Neural crest cell (in vitro differentiated cells): ENCODE measurements at regions not wholly inside any gene's neighbourhood (a gene's known extent, or its start where the extent isn't known, plus 50 kb on each side); places are given as distances from the start of the nearest gene placed in this dataset.

Experiments used
- DNase-seq: peaks from one replicate; pipeline ENCODE4 v3.0.0; 2021; ENCODE audit warnings: low read depth, mixed read lengths, low spot score
- H3K27ac Mint-ChIP-seq: one replicate; pipeline ENCODE4 v1.8.0; 2021; ENCODE audit warnings: mild to moderate bottlenecking, mixed read lengths; ENCODE audit not compliant: unreplicated experiment
- H3K27me3 Mint-ChIP-seq: 2 replicates; pipeline ENCODE4 v1.8.0; 2021; ENCODE audit warnings: low read depth, mild to moderate bottlenecking, mixed read lengths
- H3K36me3 Mint-ChIP-seq: 2 replicates; pipeline ENCODE4 v1.8.0; 2021; ENCODE audit warnings: low read depth, mild to moderate bottlenecking, mixed read lengths
- H3K4me1 Mint-ChIP-seq: 2 replicates; pipeline ENCODE4 v1.8.0; 2021; ENCODE audit warnings: mixed read lengths
- H3K4me3 Mint-ChIP-seq: one replicate; pipeline ENCODE4 v1.8.0; 2021; ENCODE audit warnings: mild to moderate bottlenecking, mixed read lengths
- H3K9me3 Mint-ChIP-seq: 2 replicates; pipeline ENCODE4 v1.8.0; 2021; ENCODE audit warnings: mixed read lengths
- TF ChIP-seq, protein P1 (sequence below): fragments of 200-600 bp; sonication (generic); conservative IDR thresholded peaks from 2 replicates; pipeline ENCODE4 v1.5.0; 2021; ENCODE audit warnings: antibody characterized with exemption, mild to moderate bottlenecking

DNA sequence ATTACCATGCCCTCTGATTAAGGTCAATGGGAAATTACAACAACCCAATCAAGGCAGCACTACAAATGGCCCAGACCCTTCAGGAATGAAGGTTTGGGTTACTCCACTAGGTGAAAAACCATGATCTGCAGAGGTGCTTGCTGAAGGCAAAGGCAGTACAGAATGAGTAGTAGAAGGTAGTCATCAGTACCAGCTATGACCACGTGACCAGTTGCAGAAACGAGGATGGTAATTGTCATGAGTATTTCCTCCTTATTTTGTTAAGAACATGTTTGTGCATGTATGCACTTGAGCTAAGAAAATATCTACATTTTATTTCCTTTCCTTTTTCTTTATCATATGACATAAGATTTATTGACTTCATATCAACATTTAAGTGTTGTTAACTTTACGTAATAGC lies 607.1 kb downstream of the KCNT2 start:
- H3K9me3 Mint-ChIP-seq = peaks cover 8% of the 10 kb centered on the region
- TF ChIP-seq, protein P1, sequence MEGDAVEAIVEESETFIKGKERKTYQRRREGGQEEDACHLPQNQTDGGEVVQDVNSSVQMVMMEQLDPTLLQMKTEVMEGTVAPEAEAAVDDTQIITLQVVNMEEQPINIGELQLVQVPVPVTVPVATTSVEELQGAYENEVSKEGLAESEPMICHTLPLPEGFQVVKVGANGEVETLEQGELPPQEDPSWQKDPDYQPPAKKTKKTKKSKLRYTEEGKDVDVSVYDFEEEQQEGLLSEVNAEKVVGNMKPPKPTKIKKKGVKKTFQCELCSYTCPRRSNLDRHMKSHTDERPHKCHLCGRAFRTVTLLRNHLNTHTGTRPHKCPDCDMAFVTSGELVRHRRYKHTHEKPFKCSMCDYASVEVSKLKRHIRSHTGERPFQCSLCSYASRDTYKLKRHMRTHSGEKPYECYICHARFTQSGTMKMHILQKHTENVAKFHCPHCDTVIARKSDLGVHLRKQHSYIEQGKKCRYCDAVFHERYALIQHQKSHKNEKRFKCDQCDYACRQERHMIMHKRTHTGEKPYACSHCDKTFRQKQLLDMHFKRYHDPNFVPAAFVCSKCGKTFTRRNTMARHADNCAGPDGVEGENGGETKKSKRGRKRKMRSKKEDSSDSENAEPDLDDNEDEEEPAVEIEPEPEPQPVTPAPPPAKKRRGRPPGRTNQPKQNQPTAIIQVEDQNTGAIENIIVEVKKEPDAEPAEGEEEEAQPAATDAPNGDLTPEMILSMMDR = no peak
- no peak for DNase-seq

DNA sequence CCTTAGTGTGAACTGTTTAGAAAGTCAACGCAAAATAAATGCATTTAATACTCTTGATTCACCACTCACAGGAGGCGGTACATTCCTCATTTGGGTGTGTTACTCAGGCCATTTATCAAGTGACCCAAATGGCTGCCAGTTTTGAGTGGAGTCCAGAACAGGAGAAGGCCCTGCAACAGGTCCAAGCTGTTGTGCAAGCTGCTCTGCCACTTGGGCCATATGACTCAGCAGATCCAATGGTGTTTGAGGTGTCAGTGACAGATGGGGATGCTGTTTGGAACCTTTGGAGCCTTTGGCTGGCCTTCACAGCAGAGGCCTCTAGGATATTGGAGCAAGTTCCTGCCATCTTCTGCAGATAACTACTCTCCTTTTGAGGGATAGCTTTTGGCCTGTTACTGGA lies 609.2 kb downstream of the KCNT2 start:
- no peaks in the 10 kb centered on the region for H3K36me3 Mint-ChIP-seq
- H3K4me3 Mint-ChIP-seq = no peak overlapping the region
- H3K9me3 Mint-ChIP-seq = peaks cover 8% of the 10 kb centered on the region
- H3K27me3 Mint-ChIP-seq = no peaks in the 10 kb centered on the region
- H3K27ac Mint-ChIP-seq = no peak overlapping the region
- TF ChIP-seq, protein P1 = no peak
- DNase-seq = no peak
- H3K4me1 Mint-ChIP-seq = no peaks in the 10 kb centered on the region

More for the DNA sequence above, 607.1 kb downstream of the KCNT2 start:
- Mint-ChIP-seq H3K4me3 (no peak overlapping the region), H3K4me1 (no peaks in the 10 kb centered on the region), H3K36me3 (no peaks in the 10 kb centered on the region), H3K27ac (no peak overlapping the region), H3K27me3 (no peaks in the 10 kb centered on the region)

DNA sequence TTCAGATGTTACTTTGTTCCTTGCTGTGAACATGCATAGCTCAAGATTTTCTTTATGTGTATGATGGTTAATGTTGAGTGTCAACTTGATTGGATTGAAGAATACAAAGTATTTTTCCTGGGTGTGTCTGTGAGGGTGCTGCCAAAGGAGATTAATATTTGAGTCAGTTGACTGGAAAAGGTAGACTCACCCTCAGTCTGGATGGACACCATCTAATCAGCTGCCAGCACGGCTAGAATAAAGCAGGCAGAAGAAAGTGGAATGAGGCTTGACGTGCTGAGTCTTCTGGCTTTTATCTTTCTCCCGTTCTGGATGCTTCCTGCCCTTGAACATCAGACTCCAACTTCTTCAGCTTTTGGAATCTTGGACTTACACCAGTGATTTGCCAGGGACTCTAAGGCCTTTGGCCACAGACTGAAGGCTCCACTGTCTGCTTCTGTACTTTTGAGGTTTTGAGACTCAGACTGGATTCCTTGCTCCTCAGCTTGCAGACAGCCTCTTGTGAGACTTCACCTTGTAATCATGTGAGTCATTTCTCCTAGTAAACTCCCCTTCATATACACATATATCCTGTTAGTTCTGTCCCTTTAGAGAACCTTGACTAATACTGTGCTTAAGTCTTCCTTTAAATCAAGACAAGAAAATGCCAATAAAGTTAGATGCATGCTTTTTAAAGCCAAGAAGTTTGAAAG lies 626.6 kb downstream of the KCNT2 start:
- no peak overlapping the region for H3K27ac Mint-ChIP-seq
- H3K4me3 Mint-ChIP-seq = no peak overlapping the region
- no peaks in the 10 kb centered on the region for H3K4me1 Mint-ChIP-seq
- H3K9me3 Mint-ChIP-seq = no peaks in the 10 kb centered on the region
- no peaks in the 10 kb centered on the region for H3K27me3 Mint-ChIP-seq
- DNase-seq = no peak
- no peaks in the 10 kb centered on the region for H3K36me3 Mint-ChIP-seq
- TF ChIP-seq, protein P1 = no peak

DNA sequence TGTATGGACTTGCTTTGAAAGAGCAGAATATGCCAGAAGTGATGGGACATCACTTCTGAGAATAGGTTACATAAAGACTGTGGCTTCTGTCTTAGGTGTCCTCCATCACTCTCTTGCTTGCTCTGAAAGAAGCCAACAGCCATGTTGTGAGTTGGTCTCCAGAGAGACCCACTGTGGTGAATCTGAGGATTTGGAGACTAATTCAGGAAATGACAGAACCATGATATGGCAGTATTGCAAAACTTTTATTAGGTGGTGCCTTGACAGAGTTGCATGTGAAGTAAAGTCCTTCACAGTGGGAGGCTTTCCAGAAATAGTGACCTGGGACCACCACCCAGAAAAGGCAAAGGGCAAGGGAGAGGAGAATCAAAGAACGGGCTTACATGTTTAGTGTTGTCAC lies 628.6 kb downstream of the KCNT2 start:
- no peaks in the 10 kb centered on the region for H3K36me3 Mint-ChIP-seq
- no peaks in the 10 kb centered on the region for H3K27me3 Mint-ChIP-seq
- TF ChIP-seq, protein P1 = no peak
- no peaks in the 10 kb centered on the region for H3K4me1 Mint-ChIP-seq
- H3K4me3 Mint-ChIP-seq = no peak overlapping the region
- DNase-seq = no peak
- H3K27ac Mint-ChIP-seq = no peak overlapping the region
- no peaks in the 10 kb centered on the region for H3K9me3 Mint-ChIP-seq

DNA sequence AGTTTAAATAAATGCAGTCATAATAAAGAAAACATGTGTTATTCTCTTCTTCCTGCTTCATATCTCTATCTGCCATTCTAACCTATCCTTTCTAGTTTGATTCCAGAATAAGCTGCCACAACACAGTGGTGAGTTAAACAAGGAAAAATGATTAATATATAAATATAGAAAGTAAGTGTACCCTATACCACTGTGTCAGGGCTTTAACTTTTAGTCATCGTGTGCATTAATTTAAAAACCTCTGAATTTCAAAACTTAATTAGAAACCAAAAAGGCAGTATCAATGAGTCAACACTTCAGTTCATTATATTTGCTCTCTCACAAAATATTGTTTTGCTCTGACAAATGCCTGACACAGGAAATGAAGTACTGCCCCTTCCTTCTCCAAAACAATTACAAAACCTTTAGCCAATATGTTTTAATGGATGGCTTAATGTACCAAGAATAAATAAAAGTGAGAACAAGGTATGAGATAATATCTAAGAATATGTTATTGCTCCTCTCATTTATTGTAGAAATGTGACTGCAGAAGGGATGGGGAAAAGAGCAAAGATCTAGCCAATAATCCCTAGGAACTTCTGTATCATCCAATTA lies 634.8 kb downstream of the KCNT2 start:
- Mint-ChIP-seq H3K36me3 (no peaks in the 10 kb centered on the region), H3K4me3 (no peak overlapping the region), H3K9me3 (no peaks in the 10 kb centered on the region), H3K4me1 (no peaks in the 10 kb centered on the region), H3K27ac (no peak overlapping the region), H3K27me3 (no peaks in the 10 kb centered on the region)
- TF ChIP-seq, protein P1 = no peak
- no peak for DNase-seq
